ENCODE measurements at regions not wholly inside any gene's neighbourhood (a gene's known extent, or its start where the extent isn't known, plus 50 kb on each side); places are given as distances from the start of the nearest gene placed in this dataset.
"Not testable (repeated sequence)": the region's sequence is repeated elsewhere in the genome, so short reads cannot be mapped to it uniquely, and the experiment has no call there.

DNA sequence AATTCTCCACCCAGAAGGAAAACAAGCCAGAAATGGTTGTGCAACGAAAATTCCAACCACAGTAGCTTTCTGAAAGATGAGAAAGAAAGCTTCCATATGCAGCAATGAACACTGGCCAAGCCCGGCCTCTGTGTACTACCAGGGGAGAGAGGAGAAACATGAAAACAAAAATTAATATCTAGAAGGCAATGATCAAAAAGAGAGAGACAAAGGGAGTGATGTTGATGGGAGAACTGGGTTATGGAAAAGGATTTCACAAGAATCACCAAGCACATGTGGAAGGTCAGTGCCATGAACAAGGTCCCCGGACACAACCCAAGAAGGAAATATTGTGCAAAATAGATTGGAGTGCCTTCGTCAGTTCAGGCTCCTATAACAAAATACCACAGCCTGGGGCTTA is 217.4 kb downstream of the NPIPA8 start:
- H3K36me3 Mint-ChIP-seq; DNase-seq (ENCODE audit: low spot score in 2 of 2); H3K27ac Mint-ChIP-seq; H3K4me3 Mint-ChIP-seq; H3K4me1 Mint-ChIP-seq; ATAC-seq; H3K9me3 Mint-ChIP-seq: not testable (repeated sequence)

DNA sequence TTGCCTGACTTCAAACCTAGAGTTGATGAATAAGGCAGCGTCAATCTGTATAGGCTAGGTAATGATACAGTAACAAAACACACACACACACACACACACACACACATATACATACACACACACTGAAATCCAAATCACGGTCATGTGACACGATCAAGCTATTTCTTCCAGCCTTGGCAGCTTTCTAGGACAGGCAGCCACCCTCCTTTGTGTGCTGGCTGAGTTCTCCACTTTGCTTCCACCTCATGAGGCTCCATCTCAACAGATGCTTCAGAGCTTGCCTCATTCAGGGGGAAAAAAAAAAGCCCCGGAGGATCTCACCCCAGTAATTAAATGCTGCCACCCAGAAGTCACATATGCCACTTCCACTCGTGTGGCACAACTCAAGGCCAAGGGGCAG is 217.9 kb downstream of the NPIPA8 start:
- not testable (repeated sequence) for H3K9me3 Mint-ChIP-seq; ATAC-seq; H3K36me3 Mint-ChIP-seq; DNase-seq (ENCODE audit: low spot score in 2 of 2); H3K4me3 Mint-ChIP-seq; H3K4me1 Mint-ChIP-seq; H3K27ac Mint-ChIP-seq

DNA sequence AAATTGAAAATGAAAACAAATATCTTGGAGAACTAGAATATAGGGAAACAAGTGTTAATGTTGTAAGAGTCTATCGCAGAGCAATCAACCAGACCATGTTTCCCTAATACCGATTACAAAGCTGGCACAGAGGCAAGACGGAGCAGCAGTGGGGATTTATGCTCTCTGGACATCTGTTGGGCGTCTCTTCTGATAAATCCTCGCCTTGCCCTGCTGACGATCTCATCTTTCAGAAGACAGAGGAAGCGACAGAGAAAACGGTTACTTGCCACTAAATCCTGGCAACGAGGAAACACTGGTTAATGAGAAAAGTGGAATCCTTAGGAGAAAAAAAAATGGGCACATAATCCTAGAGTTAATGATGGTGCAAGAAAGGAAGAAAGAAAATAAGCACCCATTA is 218.5 kb downstream of the NPIPA8 start:
- not testable (repeated sequence) for H3K9me3 Mint-ChIP-seq; H3K4me1 Mint-ChIP-seq; ATAC-seq; DNase-seq (ENCODE audit: low spot score in 2 of 2); H3K27ac Mint-ChIP-seq; H3K36me3 Mint-ChIP-seq; H3K4me3 Mint-ChIP-seq

DNA sequence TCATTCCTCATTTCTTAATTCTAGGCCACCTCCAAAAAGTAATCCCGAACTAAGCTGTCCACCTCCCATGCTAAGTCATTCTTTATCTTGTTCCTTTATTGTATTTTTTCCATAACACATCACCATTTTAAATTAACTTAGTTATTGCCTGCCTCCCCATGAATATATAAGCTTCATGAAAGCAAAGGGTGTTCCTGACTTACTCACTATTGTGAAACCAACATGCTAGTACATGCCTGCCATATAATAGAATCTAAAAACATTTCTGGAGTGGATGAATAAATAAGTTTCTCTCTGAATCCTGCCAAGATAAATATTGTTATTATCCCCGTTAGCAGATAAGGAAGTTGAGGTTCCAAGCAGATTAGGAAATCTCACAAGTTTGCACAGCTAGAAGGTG is 232.1 kb downstream of the NPIPA8 start:
- ATAC-seq; H3K9me3 Mint-ChIP-seq; H3K36me3 Mint-ChIP-seq; DNase-seq (ENCODE audit: low spot score in 2 of 2); H3K27ac Mint-ChIP-seq; H3K4me3 Mint-ChIP-seq; H3K4me1 Mint-ChIP-seq: not testable (repeated sequence)

DNA sequence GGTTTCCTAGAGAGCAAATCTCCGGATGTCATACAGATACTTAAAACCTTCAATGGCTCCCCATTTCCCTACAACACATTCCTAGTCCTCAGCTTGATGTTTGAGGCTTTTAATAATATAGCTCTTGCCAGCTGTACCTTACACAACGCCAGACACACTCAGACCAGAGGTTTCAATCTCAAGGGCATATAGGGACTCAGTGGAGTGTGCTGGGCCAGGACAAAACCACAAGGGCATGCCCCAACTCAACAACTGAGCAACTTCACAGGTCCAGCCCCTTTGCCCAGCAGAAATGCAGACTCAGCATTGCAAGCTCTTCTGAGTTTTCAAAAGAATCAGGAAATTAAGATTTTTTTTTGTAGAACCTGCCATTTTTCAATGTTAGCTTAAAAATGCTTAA is 235.5 kb downstream of the NPIPA8 start:
- not testable (repeated sequence) for H3K4me1 Mint-ChIP-seq; H3K4me3 Mint-ChIP-seq; H3K9me3 Mint-ChIP-seq; H3K27ac Mint-ChIP-seq; ATAC-seq; DNase-seq (ENCODE audit: low spot score in 2 of 2); H3K36me3 Mint-ChIP-seq

DNA sequence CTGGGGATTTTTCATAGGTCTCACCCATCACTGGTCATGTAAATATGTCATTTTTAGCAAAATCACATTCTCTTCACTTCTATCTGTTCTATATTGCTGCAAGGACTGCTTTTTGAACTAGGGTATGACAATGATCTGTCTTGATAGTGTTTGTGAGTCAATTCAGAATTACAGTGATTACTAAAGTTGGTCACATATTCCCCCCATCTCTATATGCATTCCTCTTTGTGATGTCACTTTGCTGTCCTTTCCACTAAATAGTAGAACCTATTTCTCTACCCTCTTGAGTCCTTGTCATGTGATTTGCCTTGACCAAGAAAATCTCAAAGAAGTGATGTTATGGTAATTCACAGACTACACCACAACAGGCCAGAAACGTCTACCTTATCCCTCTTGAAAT is 243.9 kb downstream of the NPIPA8 start:
- DNase-seq (ENCODE audit: low spot score in 2 of 2); H3K9me3 Mint-ChIP-seq; H3K36me3 Mint-ChIP-seq; H3K4me1 Mint-ChIP-seq; H3K27ac Mint-ChIP-seq; H3K4me3 Mint-ChIP-seq: not testable (repeated sequence)
- ATAC-seq, result peak; percentile 75

GRCh38 chr16:18080658-18081363 is 255.7 kb downstream of the NPIPA8 start:
- H3K36me3 Mint-ChIP-seq; DNase-seq (ENCODE audit: low spot score in 2 of 2); H3K27ac Mint-ChIP-seq: not testable (repeated sequence)

GRCh38 chr16:18077910-18078309 is 258.6 kb downstream of the NPIPA8 start:
- DNase-seq (ENCODE audit: low spot score in 2 of 2); H3K27ac Mint-ChIP-seq; H3K36me3 Mint-ChIP-seq; H3K4me3 Mint-ChIP-seq; ATAC-seq; H3K9me3 Mint-ChIP-seq; H3K4me1 Mint-ChIP-seq: not testable (repeated sequence)

More at GRCh38 chr16:18080658-18081363, 255.7 kb downstream of the NPIPA8 start:
- H3K4me3 Mint-ChIP-seq, H3K4me1 Mint-ChIP-seq, ATAC-seq, H3K9me3 Mint-ChIP-seq: not testable (repeated sequence)

GRCh38 chr16:18072161-18072560 is 264.4 kb downstream of the NPIPA8 start:
- Mint-ChIP-seq H3K9me3 (peaks cover 3% of the 10 kb centered on the region), H3K36me3 (no peaks in the 10 kb centered on the region), H3K4me3 (no peak overlapping the region), H3K27ac (no peak overlapping the region), H3K4me1 (no peaks in the 10 kb centered on the region)
- ATAC-seq, result no peak
- no peak for DNase-seq (ENCODE audit: low spot score in 2 of 2)

GRCh38 chr16:18069683-18070082 is 266.9 kb downstream of the NPIPA8 start:
- DNase-seq (ENCODE audit: low spot score in 2 of 2), result no peak
- H3K9me3 Mint-ChIP-seq, result peaks cover 3% of the 10 kb centered on the region
- no peak overlapping the region for H3K27ac Mint-ChIP-seq
- H3K4me1 Mint-ChIP-seq, result no peaks in the 10 kb centered on the region
- H3K36me3 Mint-ChIP-seq, result no peaks in the 10 kb centered on the region
- no peak overlapping the region for H3K4me3 Mint-ChIP-seq
- no peak for ATAC-seq

- no peak overlapping the region for H3K27ac Mint-ChIP-seq
- no peaks in the 10 kb centered on the region for H3K36me3 Mint-ChIP-seq
- ATAC-seq (no peak), DNase-seq (ENCODE audit: low spot score in 2 of 2) (no peak)
- no peaks in the 10 kb centered on the region for H3K4me1 Mint-ChIP-seq
- H3K4me3 Mint-ChIP-seq, result no peak overlapping the region
- peaks cover 3% of the 10 kb centered on the region for H3K9me3 Mint-ChIP-seq
These were observed 268.1 kb downstream of the NPIPA8 start for GRCh38 chr16:18068477-18068876.

- Mint-ChIP-seq H3K4me3 (no peak overlapping the region), H3K36me3 (no peaks in the 10 kb centered on the region), H3K4me1 (no peaks in the 10 kb centered on the region), H3K27ac (no peak overlapping the region), H3K9me3 (no peaks in the 10 kb centered on the region)
- no peak for ATAC-seq
- DNase-seq (ENCODE audit: low spot score in 2 of 2), result no peak
These were observed 273.8 kb downstream of the NPIPA8 start for GRCh38 chr16:18062713-18063112.

DNA sequence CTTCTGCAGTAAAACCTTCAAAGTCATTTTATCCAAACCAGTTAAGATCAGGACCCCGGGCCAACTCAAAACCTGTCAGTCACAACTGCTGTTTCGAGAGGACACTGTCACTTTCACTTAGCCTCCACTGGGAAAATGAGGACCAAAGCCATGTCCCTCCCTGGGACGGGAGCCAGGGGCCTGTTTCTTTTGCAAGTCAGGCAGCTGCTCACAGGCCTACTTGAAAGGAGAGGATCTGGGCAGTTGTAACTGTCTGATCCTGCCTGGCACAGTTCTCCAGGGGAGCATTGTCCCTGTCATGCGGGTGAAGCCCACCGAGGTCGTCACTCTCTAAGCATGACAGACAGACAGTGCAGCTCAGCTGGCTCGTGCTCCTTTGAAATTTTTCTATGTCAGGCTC is 276.2 kb downstream of the NPIPA8 start:
- H3K36me3 Mint-ChIP-seq, result no peaks in the 10 kb centered on the region
- no peaks in the 10 kb centered on the region for H3K4me1 Mint-ChIP-seq
- H3K27ac Mint-ChIP-seq, result no peak overlapping the region
- ATAC-seq, result no peak
- no peaks in the 10 kb centered on the region for H3K9me3 Mint-ChIP-seq
- DNase-seq (ENCODE audit: low spot score in 2 of 2), result no peak
- no peak overlapping the region for H3K4me3 Mint-ChIP-seq

- H3K27ac Mint-ChIP-seq, result no peak overlapping the region
- H3K36me3 Mint-ChIP-seq, result no peaks in the 10 kb centered on the region
- ATAC-seq (no peak), DNase-seq (ENCODE audit: low spot score in 2 of 2) (no peak)
- no peaks in the 10 kb centered on the region for H3K4me1 Mint-ChIP-seq
- H3K4me3 Mint-ChIP-seq, result no peak overlapping the region
- no peaks in the 10 kb centered on the region for H3K9me3 Mint-ChIP-seq
These were observed 277.0 kb downstream of the NPIPA8 start for GRCh38 chr16:18059577-18059976.

GRCh38 chr16:18059089-18059488 is 277.4 kb downstream of the NPIPA8 start:
- H3K36me3 Mint-ChIP-seq, result no peaks in the 10 kb centered on the region
- no peak for DNase-seq (ENCODE audit: low spot score in 2 of 2)
- no peaks in the 10 kb centered on the region for H3K9me3 Mint-ChIP-seq
- no peaks in the 10 kb centered on the region for H3K4me1 Mint-ChIP-seq
- H3K27ac Mint-ChIP-seq, result no peak overlapping the region
- ATAC-seq, result no peak
- H3K4me3 Mint-ChIP-seq, result no peak overlapping the region

GRCh38 chr16:18055411-18055916 is 281.1 kb downstream of the NPIPA8 start:
- H3K4me3 Mint-ChIP-seq, result no peak overlapping the region
- H3K4me1 Mint-ChIP-seq, result no peaks in the 10 kb centered on the region
- DNase-seq (ENCODE audit: low spot score in 2 of 2) (no peak), ATAC-seq (no peak)
- no peak overlapping the region for H3K27ac Mint-ChIP-seq
- H3K36me3 Mint-ChIP-seq, result no peaks in the 10 kb centered on the region
- H3K9me3 Mint-ChIP-seq, result no peaks in the 10 kb centered on the region

Data from stimulated activated effector memory CD8-positive, alpha-beta T cell treated with anti-CD3 and anti-CD28 coated beads, Interleukin-12 subunit alpha, Interleukin-12 subunit beta, amount 100 ng/mL, for 72 hours (primary cell).